ENCODE measurements at regions not wholly inside any gene's neighbourhood (a gene's known extent, or its start where the extent isn't known, plus 50 kb on each side); places are given as distances from the start of the nearest gene placed in this dataset.
A peak's percentile ranks its signal among the peaks of the same experiment; 100 is the strongest.

DNA sequence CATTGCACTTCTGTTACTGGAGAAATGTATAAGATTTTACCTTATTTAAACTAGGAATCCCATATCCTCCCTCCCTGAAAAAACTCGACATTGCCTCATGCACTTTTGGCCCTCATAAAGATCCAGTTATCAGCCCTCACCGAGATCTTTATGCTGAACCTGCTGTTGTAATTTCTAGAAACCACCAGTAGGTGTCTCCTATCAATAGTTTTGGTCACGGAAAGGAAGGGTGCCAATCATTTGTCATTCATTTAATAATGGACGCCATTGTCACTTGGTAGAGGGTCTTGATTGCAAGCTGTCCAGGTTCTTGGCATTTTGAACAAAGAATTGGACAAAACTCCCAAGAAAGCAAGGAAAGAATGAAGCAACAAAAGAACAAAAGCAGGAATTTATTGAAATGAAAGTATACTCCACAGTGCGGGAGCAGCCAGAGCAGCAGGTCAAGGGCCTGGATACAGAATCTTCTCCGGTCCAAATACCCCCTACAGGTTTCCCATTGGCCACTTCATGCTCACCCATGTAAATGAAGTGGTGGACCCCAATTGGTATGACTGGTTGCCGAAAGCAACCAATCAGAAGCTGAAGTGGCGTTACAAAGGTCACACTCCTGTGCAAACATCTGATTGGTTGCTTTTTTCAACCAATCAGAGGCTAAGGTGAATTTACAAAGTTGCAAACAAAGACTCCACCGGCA, 524.3 kb downstream of the PSAT1 start:
- H3K27ac ChIP-seq = no peak overlapping the region
- peak overlapping the region in 1 of 7 experiments; percentile 15 for H3K4me3 ChIP-seq

DNA sequence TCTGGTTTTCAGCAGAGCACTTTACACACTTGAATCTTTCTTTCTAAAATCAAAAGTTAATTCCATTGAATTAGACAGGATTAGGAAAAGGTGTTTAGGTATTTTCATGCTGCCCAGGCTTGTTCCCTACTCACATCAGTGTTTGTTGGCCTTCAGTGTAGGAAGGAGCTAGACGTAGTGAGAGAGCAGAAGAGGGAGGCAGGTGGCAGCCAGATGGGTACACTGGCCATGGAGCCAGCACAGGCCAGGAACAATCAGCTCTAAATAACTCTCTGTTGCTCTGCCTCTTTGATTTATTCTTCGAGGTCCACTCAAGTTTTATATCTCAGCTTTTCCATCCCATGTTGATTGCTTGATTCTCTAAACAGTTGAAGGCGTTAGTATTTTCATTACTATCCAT, 529.6 kb downstream of the PSAT1 start:
- no peak overlapping the region for H3K4me3 ChIP-seq
- H3K27ac ChIP-seq = no peak overlapping the region

DNA sequence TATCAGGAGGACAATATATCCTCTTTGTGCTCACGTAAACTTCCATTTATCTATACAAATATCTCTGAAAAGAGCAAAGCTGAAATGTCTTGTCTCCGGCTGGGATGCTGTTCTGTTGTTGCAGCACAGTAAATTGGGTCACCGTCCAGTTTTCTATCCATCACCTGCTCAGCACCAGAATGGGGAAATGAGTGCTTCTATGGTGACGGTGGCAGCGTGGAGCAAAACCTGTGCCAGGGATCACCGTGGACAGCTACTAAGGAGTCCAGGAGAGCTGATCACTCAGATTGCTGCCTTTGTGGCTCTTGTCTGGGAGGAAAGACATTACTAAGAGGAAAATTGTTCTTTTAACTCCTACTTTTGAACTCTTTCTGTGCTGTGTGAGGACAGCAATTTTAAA, 531.6 kb downstream of the PSAT1 start:
- H3K4me3 ChIP-seq = no peak overlapping the region
- H3K27ac ChIP-seq = no peak overlapping the region

DNA sequence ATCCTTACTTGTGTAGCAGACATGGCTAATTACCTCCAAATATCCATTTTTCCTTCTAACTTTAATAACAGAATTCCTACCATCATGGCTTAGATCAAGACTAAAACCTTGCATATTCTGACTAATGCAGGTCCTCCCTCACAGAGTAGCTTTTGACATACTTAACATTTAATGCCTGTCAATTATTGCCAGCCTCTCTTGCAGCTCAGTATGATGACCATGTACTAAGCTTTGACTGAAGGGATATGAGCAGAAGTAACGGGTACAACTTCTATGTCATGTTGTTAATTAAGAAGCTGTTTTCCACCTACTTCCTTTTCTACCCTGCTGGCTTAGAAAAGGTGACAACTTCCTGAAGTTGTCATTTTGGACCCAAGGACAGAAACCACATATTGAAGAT, 533.4 kb downstream of the PSAT1 start:
- Histone ChIP-seq H3K27ac (no peak overlapping the region), H3K4me3 (no peak overlapping the region)

DNA sequence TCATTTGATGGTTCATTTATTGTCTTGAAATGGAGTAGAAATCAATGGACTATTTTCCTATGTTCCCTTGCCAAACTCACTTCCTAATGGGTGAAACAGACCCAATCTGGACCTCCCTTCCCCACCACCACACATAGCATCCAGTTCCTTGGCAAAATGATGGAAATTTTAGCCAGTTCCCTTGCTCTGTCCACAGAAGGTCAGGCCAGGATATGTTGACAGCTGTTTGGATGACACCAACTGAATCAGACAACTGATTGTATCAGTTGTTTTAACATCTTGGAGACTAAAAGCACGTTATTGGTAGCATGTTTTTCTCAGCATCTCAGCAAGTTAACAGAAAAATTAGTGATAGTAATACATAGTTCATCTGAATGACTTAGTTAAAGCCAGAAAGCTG, 534.8 kb downstream of the PSAT1 start:
- no peak overlapping the region for H3K4me3 ChIP-seq
- H3K27ac ChIP-seq = no peak overlapping the region

DNA sequence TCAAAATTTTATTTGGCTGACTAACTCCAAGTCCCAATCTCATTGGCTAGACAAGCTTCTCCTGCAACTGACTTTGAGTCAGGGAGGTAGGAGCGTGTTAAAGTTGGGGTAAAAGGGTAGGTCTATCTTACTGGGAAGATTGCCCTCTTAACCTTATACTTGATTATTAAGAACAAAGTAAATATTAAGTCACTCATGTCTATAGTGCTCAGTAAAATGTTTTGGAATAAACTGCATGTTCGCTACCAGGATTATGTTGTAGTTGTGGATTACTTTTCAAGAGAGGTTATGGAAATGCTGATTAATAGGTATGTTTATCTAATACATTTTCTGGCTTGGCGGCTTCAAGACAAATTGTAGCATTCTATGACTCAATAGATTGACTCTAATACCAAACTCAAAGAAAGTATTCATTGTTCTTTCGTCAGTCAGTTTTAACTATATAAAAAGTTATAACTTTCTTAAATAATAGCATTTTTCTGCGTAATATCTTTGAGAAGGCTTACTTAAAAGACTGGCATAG, 539.1 kb downstream of the PSAT1 start:
- Histone ChIP-seq H3K27ac (no peak overlapping the region), H3K4me3 (no peak overlapping the region)

DNA sequence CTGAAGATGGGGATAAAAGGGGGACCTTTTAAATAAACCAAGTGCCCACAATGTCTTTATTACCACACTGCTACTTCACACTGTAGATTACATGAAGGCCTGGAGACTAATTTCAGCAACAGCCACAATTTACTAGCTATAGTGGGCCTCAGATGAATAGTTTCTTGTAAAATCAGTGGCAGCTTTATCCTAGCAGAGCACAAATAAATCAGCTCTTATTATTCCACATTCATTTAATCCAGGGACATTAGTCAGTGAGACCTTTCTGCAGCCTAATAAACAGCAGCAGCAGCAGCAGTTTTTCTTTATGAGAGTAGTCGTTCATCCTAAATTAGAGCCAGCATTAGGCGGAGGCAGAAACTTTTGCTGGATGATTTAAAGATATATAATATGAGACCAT, 542.3 kb downstream of the PSAT1 start:
- H3K27ac ChIP-seq = no peak overlapping the region
- no peak overlapping the region for H3K4me3 ChIP-seq

DNA sequence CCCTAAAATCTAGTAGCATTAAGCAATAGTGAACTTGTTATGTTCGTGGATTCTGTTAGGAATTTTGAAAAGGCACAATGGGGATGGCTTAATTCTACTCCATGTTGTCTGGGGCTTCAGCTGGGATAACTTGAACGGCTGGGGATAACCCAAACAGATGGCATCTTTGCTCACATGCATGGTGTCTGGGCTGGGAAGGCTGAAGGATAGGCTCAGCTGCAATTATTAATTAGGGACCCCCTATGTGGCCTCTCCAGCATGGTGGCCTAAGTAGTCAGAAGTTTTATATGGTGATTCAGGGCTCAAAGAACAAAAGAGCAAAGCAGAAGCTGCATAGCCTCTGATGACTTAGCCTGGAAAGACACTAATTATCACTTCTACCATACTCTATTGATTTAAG, 551.1 kb downstream of the PSAT1 start:
- H3K27ac ChIP-seq = no peak overlapping the region
- no peak overlapping the region for H3K4me3 ChIP-seq

DNA sequence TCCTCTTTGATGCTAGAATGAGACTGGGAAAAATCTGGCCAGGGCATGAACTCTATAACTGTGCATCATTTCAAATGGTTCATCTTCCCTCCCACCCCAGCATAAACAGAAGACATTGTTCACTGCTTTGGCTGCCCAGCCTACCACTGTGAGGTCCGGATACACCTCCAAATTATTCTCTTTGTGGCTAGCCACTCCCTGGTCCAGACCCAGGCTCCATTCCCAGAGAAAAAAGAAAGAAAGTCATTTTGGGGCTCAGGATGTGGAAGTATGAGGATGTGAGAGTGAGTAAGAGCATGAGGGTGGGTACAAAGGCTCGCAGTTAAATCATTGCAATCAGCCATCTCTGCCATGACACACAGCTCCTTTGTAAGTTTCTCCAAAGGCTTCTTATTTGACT, 559.2 kb downstream of the PSAT1 start:
- no peak overlapping the region for H3K27ac ChIP-seq
- H3K4me3 ChIP-seq = no peak overlapping the region

DNA sequence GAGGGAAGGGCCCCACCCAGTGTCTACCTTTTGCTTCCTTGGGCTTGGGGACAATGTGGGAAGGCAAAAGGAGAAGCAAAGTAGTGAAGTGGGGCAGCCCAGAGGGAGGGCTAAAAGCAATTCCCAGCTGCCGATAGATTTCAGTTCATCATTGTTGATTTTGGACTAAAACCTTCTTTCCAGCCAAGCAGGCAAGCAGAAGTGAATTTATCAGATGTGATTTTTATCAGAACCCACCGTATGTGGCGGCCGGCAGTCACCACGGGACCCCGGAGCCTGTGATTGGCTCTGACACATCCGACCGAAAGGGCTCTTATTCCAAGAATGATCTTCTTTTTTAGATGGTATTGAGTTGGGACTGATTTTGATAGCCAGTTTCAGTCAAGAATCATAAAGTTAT, 559.9 kb downstream of the PSAT1 start:
- Histone ChIP-seq H3K4me3 (no peak overlapping the region), H3K27ac (no peak overlapping the region)

DNA sequence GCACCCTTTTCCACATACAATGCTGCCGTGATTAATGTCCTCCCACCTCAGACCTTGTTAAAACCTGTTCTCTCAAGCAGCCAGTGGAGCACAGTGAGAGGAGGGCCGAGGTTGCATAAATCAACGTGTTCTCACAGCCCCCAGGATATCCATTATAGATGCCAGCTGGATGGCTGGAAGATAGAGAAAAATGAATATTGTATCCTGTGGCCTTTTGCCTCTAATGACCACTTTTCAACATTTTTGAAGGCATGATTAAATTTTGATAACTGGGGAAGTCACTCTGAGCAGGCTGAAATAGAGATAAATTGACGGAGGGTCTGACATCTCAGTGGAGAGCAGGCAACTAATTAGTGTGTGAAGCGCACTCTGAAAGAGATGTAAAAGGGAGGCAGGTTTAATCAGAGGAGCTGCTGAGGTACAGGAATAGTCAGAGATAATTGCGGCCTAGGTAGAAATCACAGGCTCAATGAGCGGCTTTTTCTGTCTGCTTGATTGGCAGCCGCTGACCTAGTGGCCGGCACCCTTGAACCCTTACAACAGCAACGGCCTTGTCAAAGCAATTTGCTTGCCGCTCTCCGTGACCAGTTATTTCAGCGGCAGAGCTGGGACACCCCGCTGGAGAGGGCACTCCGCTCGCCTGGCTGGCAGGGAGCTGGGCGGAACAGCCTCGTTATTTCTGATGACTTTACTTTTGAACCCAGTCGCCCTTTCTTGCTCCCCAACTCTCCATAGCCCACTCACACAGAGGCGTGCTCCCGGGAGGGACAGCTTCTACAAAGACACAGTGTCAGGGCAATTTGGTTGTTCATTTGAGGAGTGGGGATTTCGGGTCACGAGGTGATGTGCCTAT, 560.7 kb downstream of the PSAT1 start:
- H3K27ac ChIP-seq = no peak overlapping the region
- no peak overlapping the region for H3K4me3 ChIP-seq

DNA sequence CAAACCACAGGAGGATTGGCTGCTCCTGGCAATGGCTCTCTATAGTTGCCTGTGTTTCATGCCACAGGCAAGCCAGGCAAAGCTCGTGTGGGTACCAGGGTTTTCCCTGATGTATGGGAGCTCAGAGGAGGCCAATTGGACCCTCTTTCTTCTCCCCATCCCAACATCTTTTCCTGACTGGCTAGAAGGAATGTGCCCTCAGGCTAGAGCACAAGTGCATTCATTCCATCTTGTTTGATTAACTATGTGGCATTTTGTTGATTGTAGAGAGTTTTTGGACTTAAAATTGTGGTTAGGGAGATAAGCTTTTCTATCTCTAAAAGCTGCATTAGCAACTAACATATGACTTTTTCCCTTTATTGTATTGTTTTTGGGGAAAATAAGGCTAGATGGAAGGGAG, 561.3 kb downstream of the PSAT1 start:
- H3K4me3 ChIP-seq = no peak overlapping the region
- no peak overlapping the region for H3K27ac ChIP-seq

DNA sequence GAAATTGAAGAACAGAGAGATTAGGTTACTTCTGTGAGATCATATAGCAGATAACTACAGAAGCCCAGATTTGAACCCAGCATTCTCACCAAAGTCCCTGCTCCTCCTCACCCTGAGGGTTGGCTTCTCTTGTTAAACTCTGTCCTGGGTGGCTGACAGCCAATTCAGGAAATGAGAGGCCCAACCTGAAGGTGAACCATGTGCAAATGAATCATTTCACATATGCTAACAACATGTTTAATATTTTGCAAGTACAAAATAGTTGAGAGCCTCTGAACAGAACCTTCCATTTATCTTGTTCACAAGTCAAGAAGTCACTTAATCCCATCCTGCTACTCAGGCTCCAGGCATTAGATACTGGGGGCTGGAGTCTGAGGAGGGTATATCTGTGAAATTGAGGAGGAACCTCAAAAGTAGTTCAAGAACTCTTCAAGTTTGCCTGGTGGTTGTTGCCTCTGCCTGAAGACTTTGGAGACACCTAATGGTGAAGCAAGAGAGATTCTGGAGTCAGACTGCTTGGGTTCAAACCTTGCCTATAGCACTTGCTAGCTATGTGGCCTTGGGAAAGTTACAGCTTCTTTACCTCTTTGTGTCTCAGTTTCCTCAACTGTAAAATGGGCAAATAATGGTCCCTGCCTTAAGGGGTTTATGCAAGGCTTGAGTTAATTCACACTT, 564.0 kb downstream of the PSAT1 start:
- H3K4me3 ChIP-seq = no peak overlapping the region
- H3K27ac ChIP-seq = no peak overlapping the region

DNA sequence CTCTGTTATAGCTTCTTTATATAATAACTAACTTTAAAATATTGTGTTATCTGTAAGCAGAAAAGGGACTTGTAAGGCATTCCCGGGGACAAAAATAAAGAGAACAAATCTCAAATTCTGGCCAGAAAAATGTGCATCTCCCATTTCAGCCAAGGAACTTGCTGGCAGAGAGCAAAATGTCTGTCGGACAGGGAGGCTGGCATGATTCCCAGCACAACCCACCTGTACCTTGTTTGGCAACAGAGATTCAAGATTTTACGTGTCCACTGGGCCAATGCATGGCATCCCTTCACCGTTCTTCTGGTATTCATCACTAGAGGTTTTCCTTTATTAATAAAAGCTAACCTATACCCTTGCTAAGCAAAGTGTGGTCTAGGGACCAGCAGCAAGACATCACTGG, 566.6 kb downstream of the PSAT1 start:
- no peak overlapping the region for H3K27ac ChIP-seq
- H3K4me3 ChIP-seq = no peak overlapping the region

DNA sequence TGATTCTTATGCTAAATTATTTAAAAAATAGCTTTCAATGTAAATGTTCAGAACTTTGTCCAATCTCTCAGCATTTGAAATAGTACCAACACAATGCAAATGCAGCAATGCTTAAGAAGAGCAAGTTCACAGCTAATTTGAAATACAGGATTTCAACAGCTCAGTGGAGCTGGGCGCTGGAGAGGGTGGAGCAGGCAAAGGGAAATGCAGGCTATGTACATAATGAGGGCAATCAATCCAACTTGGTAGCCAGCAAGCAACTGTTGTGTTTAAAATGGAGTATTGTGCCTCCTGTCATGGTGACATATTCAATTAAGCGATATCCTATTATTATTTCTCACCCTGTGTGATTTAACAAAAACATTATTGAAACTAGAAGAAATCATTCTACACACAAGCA, 568.8 kb downstream of the PSAT1 start:
- Histone ChIP-seq H3K4me3 (no peak overlapping the region), H3K27ac (no peak overlapping the region)

DNA sequence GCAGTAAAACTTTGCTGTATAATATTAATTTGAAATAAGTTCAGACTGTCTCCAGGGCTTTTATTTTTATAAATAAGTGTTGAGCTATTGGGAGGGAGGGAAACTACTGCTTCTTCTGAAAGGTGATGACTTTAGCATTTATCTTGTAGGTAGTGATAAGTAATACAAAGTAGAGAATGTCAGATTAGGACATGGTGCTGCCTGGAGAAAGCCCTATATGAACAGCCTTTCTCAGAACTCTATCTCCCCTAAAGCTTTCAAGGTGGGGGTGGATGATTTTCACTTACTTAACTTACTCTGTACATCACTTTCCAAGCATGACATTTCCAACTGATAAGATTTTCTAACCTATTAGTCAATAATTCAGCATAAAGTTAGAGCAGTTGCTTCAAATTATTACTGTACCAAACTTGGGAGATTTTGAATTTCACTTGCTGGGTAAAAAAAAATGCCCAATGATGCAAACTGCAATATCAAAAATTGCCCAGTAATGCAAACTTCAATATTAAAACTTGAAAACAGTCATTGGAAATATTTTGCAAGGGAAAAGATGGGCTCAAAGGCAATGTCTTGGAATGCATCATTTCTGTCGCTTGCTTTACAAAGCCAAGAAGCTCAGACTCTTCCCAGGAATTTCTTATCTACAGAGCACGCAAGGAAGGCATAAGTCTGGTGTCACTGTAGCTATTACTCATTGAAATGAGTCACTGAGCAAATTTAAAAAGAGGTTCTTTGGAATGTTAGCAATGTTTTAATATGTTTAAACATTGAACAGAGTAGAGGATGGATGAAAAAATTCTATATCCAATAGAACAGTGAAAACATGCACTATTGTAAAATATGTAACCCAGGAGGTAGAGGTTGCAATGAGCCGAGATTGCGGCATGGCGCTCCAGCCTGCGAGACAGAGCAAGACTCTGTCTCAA, 569.5 kb downstream of the PSAT1 start:
- no peak overlapping the region for H3K27ac ChIP-seq
- H3K4me3 ChIP-seq = no peak overlapping the region

DNA sequence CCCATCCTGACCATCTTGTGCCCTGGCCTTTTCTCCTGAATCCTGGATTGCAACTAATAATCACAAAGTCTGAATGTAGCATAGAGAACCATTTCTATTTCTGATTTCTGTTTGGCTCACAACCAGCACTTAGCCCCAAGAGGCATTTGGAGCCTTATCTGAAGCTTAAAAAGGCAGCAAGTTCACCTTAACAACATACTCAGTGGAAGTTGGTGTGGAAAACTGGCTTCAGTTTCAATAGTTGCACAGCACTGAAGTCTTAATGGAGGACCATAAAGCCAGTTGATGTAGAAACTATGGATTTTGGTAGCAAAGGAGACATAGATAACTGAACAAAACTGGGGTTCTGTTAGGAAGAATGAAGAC, 574.1 kb downstream of the PSAT1 start:
- Histone ChIP-seq H3K4me3 (no peak overlapping the region), H3K27ac (no peak overlapping the region)

DNA sequence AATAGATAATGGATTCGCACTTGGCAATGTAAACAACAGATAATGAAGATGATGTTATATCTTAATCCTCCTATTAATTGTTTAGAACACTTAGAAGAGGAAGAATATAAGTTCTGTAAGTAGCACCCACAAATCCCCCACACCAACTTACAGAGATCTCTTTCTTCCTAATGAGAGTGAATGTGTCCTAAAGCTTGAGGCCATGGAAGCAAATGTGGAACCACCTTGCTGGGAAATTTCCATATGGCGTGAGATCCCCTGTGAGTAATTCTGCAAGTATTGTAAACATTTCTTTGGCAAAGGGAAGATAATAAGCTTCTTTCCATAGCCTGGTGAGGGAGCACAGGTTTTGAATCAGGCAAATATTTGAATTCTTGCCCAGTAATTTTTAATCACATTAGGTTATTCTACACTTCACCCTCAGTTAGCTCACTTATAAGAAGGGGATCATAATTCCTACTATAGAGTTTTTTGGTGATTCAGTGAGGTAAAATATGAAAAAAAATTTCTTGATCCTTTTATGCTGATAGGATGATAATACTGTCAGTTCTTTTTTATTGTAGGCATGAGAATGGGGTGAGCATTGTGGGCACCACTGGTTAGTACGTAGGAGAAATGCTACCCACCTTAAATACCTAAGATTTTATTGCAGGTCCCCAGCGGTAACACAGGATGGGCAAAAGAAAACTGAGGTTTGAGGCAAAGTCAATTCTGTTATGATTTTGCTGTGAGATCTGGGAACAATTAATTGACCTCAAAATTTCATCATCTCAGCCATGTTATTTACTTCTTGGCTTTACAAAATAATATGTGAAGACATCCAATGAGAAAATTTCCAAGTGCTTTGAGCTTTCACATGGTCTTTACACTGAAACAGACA, 574.8 kb downstream of the PSAT1 start:
- Histone ChIP-seq H3K4me3 (no peak overlapping the region), H3K27ac (peak overlapping the region in 2 of 21 experiments; percentile 12 to 19)

DNA sequence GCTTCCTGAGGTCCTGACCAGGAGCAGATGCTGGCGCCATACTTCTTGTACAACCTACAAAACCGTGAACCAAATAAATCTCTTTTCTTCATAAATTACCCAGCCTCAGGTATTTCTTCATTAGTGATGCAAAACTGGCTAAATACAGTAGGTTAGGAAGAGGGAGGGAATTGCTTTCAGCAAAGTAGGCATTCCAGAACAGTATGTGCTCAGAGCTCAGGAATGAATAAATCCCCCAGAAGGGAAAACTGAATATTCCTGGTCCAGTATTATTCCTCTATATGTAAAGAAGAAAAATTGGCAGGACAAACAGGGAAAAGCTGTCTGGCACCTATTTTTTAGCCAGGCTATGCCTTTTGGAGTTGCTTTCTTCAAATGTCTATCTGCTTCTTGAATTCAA, 577.1 kb downstream of the PSAT1 start:
- H3K27ac ChIP-seq = no peak overlapping the region

More for the DNA sequence above, 577.1 kb downstream of the PSAT1 start:
- no peak overlapping the region for H3K4me3 ChIP-seq

Data from skin epidermis (tissue), 12 donors.